ENCODE measurements at regions not wholly inside any gene's neighbourhood (a gene's known extent, or its start where the extent isn't known, plus 50 kb on each side); places are given as distances from the start of the nearest gene placed in this dataset.

- Histone ChIP-seq H3K23me2 (ENCODE audit: insufficient read length, low read depth, low read length, poor library complexity, severe bottlenecking) (no peaks in the 10 kb centered on the region), H2AFZ (ENCODE audit: low read length) (no peak overlapping the region), H2BK120ac (ENCODE audit: low read depth, low read length, poor library complexity, severe bottlenecking) (no peak overlapping the region), H4K5ac (ENCODE audit: insufficient read length, low read depth, low read length) (no peak overlapping the region), H2BK5ac (ENCODE audit: insufficient read length, low read length) (no peak overlapping the region), H3K23ac (ENCODE audit: insufficient read length, low read depth, low read length) (no peak overlapping the region), H3T11ph (ENCODE audit: low read length) (no peak overlapping the region), H3K27ac (ENCODE audit: insufficient read length, low read depth, low read length) (no peak overlapping the region), H4K91ac (ENCODE audit: insufficient read length, low read depth, low read length) (no peak overlapping the region), H3K18ac (ENCODE audit: insufficient read length, low read depth, low read length) (no peak overlapping the region), H3K4ac (ENCODE audit: low read depth, low read length) (no peak overlapping the region), H3K4me2 (ENCODE audit: insufficient read depth, insufficient read length, low read length) (no peak overlapping the region), H3K9me3 (ENCODE audit: control insufficient read depth, low read depth, low read length) (no peaks in the 10 kb centered on the region), H4K8ac (replicated peaks; ENCODE audit: insufficient read length, low read depth, low read length) (no peak overlapping the region), H2AK5ac (ENCODE audit: insufficient read length, low read length) (no peak overlapping the region), H3K4me1 (ENCODE audit: insufficient read depth, low read length) (peaks cover 3% of the 10 kb centered on the region; the same call in 1 of the 2 replicates), H2BK15ac (ENCODE audit: low read depth, low read length) (no peak overlapping the region), H2BK12ac (ENCODE audit: insufficient read length, low read depth, low read length) (no peak overlapping the region), H3K79me2 (ENCODE audit: insufficient read depth, low read length) (no peaks in the 10 kb centered on the region), H3K14ac (ENCODE audit: insufficient read depth, low read length) (no peak overlapping the region), H3K79me1 (ENCODE audit: insufficient read depth, low read depth, low read length, poor library complexity, severe bottlenecking) (no peaks in the 10 kb centered on the region), H4K20me1 (ENCODE audit: control insufficient read depth, insufficient read depth, insufficient read length) (no peaks in the 10 kb centered on the region), H3K9ac (ENCODE audit: extremely low read depth, insufficient read length, low read length) (no peak overlapping the region), H3K27me3 (ENCODE audit: insufficient read depth, low read length) (no peaks in the 10 kb centered on the region), H2BK20ac (ENCODE audit: low read depth, low read length, poor library complexity, severe bottlenecking) (no peak overlapping the region), H3K56ac (ENCODE audit: insufficient read length, low read depth, low read length) (no peak overlapping the region)
- WGBS (ENCODE audit: extremely low coverage, insufficient read length, low lambda C conversion rate) = no CpG with 5 or more reads among the region's 3 CpGs
- TF ChIP-seq CTCF (conservative IDR thresholded peaks at IDR 0.05) = no peak
- no peaks in the 10 kb centered on the region; a peak in 1 of 5 replicates for H3K9me3 Mint-ChIP-seq
- no peaks in the 10 kb centered on the region for H3K27me3 Mint-ChIP-seq (ENCODE audit: low read depth)
- no peak for DNase-seq
- H3K36me3 Mint-ChIP-seq (ENCODE audit: insufficient read depth in 1 of 3, low read depth in 3 of 3) = no peaks in the 10 kb centered on the region
- no peak overlapping the region; a peak in 1 of 7 replicates for H3K27ac Mint-ChIP-seq
- no peak overlapping the region for H3K4me3 Mint-ChIP-seq
- H3K4me1 Mint-ChIP-seq = peaks cover 18 to 25% of the 10 kb centered on the region in 2 experiments
Measured at GRCh38 chr2:220987839-220988238, 584.3 kb downstream of the EPHA4 start.
